ENCODE measurements at regions not wholly inside any gene's neighbourhood (a gene's known extent, or its start where the extent isn't known, plus 50 kb on each side); places are given as distances from the start of the nearest gene placed in this dataset.

- no peak for DNase-seq (ENCODE audit: low spot score)
Measured at GRCh38 chr14:34044666-34045306, 93.9 kb upstream of the EGLN3 start.

GRCh38 chr14:34044373-34044637 lies 93.4 kb upstream of the EGLN3 start:
- no peak for DNase-seq (ENCODE audit: low spot score)

- DNase-seq (ENCODE audit: low spot score): no peak
Measured at GRCh38 chr14:34043627-34044372, 92.9 kb upstream of the EGLN3 start.

- no peak for DNase-seq (ENCODE audit: low spot score)
Measured at GRCh38 chr14:34041220-34041619, 90.3 kb upstream of the EGLN3 start.

- DNase-seq (ENCODE audit: low spot score): no peak
Measured at GRCh38 chr14:34040766-34041165, 89.9 kb upstream of the EGLN3 start.

- DNase-seq (ENCODE audit: low spot score): no peak
Measured at GRCh38 chr14:34039428-34040047, 88.7 kb upstream of the EGLN3 start.

- no peak for DNase-seq (ENCODE audit: low spot score)
Measured at GRCh38 chr14:34038358-34039057, 87.6 kb upstream of the EGLN3 start.

- DNase-seq (ENCODE audit: low spot score): no peak
Measured at GRCh38 chr14:34036319-34036766, 85.5 kb upstream of the EGLN3 start.

GRCh38 chr14:34035934-34036250 lies 85.0 kb upstream of the EGLN3 start:
- DNase-seq (ENCODE audit: low spot score): no peak

GRCh38 chr14:34035177-34035933 lies 84.5 kb upstream of the EGLN3 start:
- peak; percentile 46 for DNase-seq (ENCODE audit: low spot score)

- no peak for DNase-seq (ENCODE audit: low spot score)
Measured at GRCh38 chr14:34034447-34035176, 83.7 kb upstream of the EGLN3 start.

GRCh38 chr14:34032720-34033119 lies 81.8 kb upstream of the EGLN3 start:
- DNase-seq (ENCODE audit: low spot score): no peak

GRCh38 chr14:34030864-34031263 lies 80.0 kb upstream of the EGLN3 start:
- DNase-seq (ENCODE audit: low spot score): peak; percentile 90

GRCh38 chr14:34029921-34030334 lies 79.1 kb upstream of the EGLN3 start:
- DNase-seq (ENCODE audit: low spot score): peak; percentile 26

GRCh38 chr14:34027990-34028495 lies 77.2 kb upstream of the EGLN3 start:
- no peak for DNase-seq (ENCODE audit: low spot score)

GRCh38 chr14:34027130-34027989 lies 76.5 kb upstream of the EGLN3 start:
- DNase-seq (ENCODE audit: low spot score): no peak

GRCh38 chr14:34025325-34026017 lies 74.6 kb upstream of the EGLN3 start:
- no peak for DNase-seq (ENCODE audit: low spot score)

- no peak for DNase-seq (ENCODE audit: low spot score)
Measured at GRCh38 chr14:34024768-34025144, 73.9 kb upstream of the EGLN3 start.

Data from umbilical cord (tissue), 1 donor.